HG03442 (cell line): ENCODE measurements at regions not wholly inside any gene's neighbourhood (a gene's known extent, or its start where the extent isn't known, plus 50 kb on each side); places are given as distances from the start of the nearest gene placed in this dataset.
A peak's percentile ranks its signal among the peaks of the same experiment; 100 is the strongest.
"Not testable (repeated sequence)": the region's sequence is repeated elsewhere in the genome, so short reads cannot be mapped to it uniquely, and the experiment has no call there.

Experiments used
- ATAC-seq: cut with Tn5 transposase; IDR thresholded peaks from one replicate; pipeline ENCODE4 v1.9.1; 2021; ENCODE audit warnings: mild to moderate bottlenecking, moderate library complexity; ENCODE audit not compliant: unreplicated experiment

DNA sequence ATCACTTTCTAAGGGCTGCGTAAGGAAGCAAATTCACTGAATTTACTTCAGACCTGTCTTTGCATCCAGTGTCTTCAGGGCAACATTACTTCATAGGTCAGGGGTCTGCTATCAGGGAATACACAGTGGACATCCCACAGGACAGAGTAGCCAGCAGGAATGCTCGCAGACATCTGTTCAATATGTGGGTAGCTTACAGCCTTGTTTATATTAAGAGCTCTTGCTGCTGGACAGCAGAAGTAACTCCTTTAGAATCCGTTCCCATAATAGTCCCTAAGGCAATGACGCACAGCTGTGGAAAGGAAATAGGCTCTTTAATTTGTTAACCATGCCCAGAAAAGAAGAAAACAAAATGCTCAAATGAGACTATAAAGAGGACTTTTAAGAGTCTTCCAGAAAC is 198.7 kb downstream of the MOXD1 start:
- no peak for ATAC-seq

GRCh38 chr6:132199343-132199742 is 201.9 kb downstream of the MOXD1 start:
- ATAC-seq = no peak

- no peak for ATAC-seq
These were observed 202.4 kb downstream of the MOXD1 start for GRCh38 chr6:132198896-132199295.

- no peak for ATAC-seq
These were observed 203.2 kb downstream of the MOXD1 start for GRCh38 chr6:132198040-132198439.

DNA sequence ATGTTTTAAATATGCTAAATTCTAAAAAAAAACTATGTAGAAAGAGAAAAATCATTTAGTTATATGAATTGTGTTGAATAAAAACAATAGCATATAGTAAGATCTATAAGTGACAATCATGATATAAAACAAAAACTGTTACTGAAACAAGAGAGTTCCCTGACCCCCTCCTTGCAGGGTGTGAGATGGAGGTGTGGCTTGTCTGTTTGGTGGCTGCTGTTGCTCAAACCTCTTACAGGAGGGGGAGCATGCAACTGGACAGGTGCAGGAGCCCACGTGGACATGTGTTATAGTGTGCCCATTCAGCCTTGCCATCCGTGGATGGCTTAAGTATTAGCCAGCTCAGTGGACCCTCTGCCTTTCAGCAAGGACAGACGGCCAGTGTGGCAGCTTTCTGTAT is 206.7 kb downstream of the MOXD1 start:
- ATAC-seq = no peak

GRCh38 chr6:132192631-132193030 is 208.6 kb downstream of the MOXD1 start:
- ATAC-seq = no peak

- peak; percentile 11 for ATAC-seq
These were observed 210.5 kb downstream of the MOXD1 start for GRCh38 chr6:132190815-132191175.

- peak; percentile 82 for ATAC-seq
These were observed 211.0 kb downstream of the MOXD1 start for GRCh38 chr6:132190097-132190814.

GRCh38 chr6:132188556-132189264 is 212.6 kb downstream of the MOXD1 start:
- ATAC-seq = no peak

- no peak for ATAC-seq
These were observed 213.5 kb downstream of the MOXD1 start for GRCh38 chr6:132187816-132188215.

- ATAC-seq = not testable (repeated sequence)
These were observed 216.3 kb downstream of the MOXD1 start for GRCh38 chr6:132184966-132185365.

- ATAC-seq = no peak
These were observed 221.3 kb downstream of the MOXD1 start for GRCh38 chr6:132179955-132180354.

DNA sequence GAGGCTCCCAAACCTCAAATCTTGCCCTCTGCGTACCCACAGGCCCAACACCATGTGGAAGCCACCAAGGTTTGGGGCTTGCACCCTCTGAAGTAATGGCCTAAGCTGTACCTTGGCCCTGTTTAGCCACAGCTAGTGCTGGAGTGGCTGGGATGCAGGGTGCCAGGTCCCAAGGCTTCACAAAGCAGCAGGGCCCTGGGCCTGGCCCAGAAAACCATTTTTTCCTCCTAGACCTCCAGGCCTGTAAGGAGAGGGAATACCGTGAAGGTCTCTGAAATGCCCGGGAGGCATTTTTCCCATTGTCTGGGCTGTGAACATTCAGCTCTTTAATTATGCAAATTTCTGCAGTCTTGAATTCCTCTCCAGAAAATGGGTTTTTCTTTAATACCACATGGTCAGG is 223.7 kb upstream of the CCN2 start:
- no peak for ATAC-seq

DNA sequence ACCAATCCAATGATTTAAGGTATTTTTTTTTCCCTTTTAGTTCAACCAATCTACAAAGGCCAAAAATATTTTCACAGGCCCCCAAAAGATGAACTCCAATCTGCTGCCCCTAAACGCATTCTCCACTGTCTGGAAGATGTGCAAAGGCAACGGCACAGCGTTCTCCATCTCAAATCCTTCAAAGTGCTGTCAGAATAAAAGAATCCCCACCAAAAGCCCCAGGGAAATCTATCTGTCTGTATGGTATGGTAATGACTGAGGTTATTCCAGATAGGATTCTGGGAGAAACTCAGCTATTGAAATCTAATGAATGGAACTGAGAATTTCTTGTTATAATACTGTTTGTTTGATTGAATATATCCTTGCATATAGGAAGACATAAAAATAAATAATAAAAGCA is 217.8 kb upstream of the CCN2 start:
- ATAC-seq = no peak

GRCh38 chr6:132167929-132168892 is 217.0 kb upstream of the CCN2 start:
- ATAC-seq = no peak

- no peak for ATAC-seq
These were observed 215.4 kb upstream of the CCN2 start for GRCh38 chr6:132166526-132167051.

- ATAC-seq = no peak
These were observed 214.5 kb upstream of the CCN2 start for GRCh38 chr6:132165677-132166076.

- no peak for ATAC-seq
These were observed 210.1 kb upstream of the CCN2 start for GRCh38 chr6:132161283-132161682.

DNA sequence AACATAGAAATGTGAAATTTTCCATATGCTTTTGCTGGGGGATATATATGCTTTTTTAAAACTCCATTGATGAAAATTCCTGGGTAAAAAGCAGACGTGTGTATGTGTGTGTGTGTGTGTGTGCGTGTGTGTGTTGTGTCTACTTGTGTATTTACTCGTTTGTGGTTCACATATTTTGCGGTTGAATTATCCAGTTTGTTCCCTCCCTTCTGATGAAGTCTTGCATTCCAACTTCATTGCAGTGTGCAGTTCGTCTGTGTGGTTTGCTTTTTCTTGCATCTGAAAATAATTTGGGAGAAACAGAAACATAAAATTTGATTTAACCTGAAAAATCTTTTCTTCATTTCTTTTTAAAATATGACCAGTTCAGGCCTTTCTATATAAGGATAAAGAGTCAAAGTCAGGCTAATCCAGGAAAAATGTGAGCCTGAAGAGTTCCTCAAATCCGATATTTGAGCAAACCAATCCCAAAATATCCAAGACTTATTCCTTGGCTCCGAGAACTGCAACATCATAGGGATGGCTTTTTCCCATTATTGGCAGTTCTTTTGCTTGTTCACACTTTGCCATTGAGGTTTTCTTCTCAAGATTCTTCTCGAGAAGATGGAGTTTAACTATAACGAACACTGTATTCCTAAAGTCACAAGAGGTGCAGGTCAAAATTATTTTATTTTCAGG is 202.2 kb upstream of the CCN2 start:
- no peak for ATAC-seq

GRCh38 chr6:132147530-132148011 is 196.4 kb upstream of the CCN2 start:
- no peak for ATAC-seq
